ENCODE measurements at regions not wholly inside any gene's neighbourhood (a gene's known extent, or its start where the extent isn't known, plus 50 kb on each side); places are given as distances from the start of the nearest gene placed in this dataset.

- TF ChIP-seq CTCF (IDR thresholded peaks at IDR 0.05 in 8 of 11, conservative IDR thresholded peaks at IDR 0.05 in 3 of 11) (no peak), POLR2A (IDR thresholded peaks at IDR 0.05) (no peak), POLR2AphosphoS5 (IDR thresholded peaks at IDR 0.05) (no peak)
Measured at GRCh38 chr3:189404024-189404423, 227.2 kb upstream of the TP63 start.
